ENCODE measurements at regions not wholly inside any gene's neighbourhood (a gene's known extent, or its start where the extent isn't known, plus 50 kb on each side); places are given as distances from the start of the nearest gene placed in this dataset.

DNA sequence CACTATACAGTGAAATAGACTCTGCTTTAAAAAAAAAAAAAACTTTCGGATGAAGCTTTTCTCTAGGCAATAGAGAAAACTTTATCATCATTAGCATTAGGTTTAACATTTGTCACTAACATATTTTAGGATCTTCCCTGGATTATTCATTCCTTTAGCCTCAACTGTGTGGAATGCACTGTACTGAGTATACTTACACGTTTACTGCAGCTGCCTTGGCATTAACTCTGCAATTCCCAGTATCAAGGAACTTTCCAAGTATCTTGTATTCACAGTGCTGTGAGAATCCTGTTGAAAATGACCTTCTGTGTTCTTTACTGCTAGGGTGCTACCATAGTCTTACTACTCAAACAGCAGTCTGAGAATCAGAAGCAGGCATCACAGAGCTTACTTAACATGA lies 328.2 kb upstream of the COL3A1 start:
- no peak for TF ChIP-seq Cebpa-rat (IDR thresholded peaks at IDR 0.05)
- Histone ChIP-seq H3K27me3 (no peaks in the 10 kb centered on the region), H3K4me3 (no peak overlapping the region), H3K9me3 (replicated peaks in 1 of 11) (peaks cover 0 to 4% (median 0%) of the 10 kb centered on the region in 11 experiments; a peak in 1 of 22 replicates), H3K9ac (no peak overlapping the region), H4K20me1 (no peaks in the 10 kb centered on the region), H3K36me3 (no peaks in the 10 kb centered on the region), H3K27ac (no peak overlapping the region), H3K4me1 (no peaks in the 10 kb centered on the region), H3K4me2 (no peak overlapping the region)

DNA sequence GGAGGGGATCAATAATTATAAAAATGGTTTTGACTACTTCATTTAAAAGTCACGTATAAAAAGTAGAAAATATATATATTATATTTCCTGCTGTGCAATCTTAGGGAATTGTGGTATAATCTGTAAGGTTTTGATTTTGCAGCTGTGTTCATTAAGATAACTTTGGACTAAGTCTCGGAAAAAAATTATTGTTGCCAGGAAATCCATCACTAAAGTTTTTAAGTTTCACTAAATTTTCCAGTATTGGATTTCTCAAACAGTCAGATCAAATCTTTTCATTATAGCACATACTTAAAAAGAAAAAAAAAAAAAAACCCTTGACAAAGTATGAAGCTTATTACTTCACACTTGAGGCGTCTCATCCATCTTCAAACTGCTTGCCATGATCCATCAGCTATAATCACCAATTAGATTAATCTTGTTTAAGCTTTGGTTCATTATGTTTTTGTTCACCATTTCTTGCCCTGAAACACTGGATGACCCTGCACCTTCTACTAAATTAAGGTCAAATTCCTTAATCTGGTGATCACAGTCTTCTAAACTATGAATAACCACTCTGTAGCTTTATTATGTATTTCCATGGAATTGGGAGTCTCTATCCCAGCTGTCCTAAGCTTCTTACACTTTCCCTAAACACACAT lies 326.6 kb upstream of the COL3A1 start:
- H3K9me3 ChIP-seq (replicated peaks in 1 of 11): peaks cover 0 to 4% (median 0%) of the 10 kb centered on the region in 11 experiments; a peak in 1 of 22 replicates
- no peaks in the 10 kb centered on the region for H4K20me1 ChIP-seq
- no peaks in the 10 kb centered on the region for H3K4me1 ChIP-seq
- H3K36me3 ChIP-seq: no peaks in the 10 kb centered on the region
- H3K4me2 ChIP-seq: no peak overlapping the region
- H3K4me3 ChIP-seq: no peak overlapping the region
- no peak overlapping the region for H3K9ac ChIP-seq
- H3K27me3 ChIP-seq: no peaks in the 10 kb centered on the region
- no peak for TF ChIP-seq Cebpa-rat (IDR thresholded peaks at IDR 0.05)
- H3K27ac ChIP-seq: no peak overlapping the region

DNA sequence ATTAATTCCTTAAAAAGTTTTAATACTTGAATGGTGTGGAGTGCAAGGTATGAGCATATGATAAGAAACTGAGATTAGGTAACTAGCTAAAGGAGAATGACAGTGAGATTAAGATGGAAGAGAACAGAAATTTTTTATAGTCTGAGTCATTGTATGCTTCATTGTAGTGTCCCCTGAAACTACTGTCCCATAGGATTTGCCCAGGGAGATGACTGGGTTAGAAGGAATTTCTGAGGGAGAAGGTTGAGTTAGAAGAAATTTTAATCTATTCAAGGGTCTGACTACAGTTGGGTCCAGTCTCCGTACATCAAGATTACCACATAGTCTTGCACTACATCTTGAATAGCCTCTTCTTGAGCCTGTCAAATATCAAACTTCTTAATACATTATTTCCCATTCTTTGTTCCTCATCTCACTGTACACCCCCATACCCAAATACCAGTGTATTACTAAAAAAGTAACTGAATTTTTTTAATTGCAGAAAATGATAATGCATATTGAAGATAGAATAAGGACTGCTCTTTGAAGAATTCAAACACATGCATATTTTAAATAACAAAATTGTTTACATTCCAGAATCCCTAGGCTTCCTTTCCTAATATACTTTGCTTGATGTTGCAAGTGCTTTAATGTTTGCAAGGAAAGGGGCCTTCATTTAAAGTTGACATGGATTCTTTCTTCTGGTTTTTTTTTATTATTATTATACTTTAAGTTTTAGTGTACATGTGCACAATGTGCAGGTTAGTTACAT lies 314.3 kb upstream of the COL3A1 start:
- H3K4me1 ChIP-seq: 0 out of 20 replicates have a peak, but pooled peaks cover 0 to 4% (median 0%) of the 10 kb centered on the region in 10 experiments
- no peak for TF ChIP-seq Cebpa-rat (IDR thresholded peaks at IDR 0.05)
- H3K27me3 ChIP-seq: no peaks in the 10 kb centered on the region
- no peaks in the 10 kb centered on the region for H3K36me3 ChIP-seq
- H3K9ac ChIP-seq: no peak overlapping the region
- H3K4me3 ChIP-seq: no peak overlapping the region
- H3K4me2 ChIP-seq: no peak overlapping the region
- no peak overlapping the region for H3K27ac ChIP-seq
- H4K20me1 ChIP-seq: no peaks in the 10 kb centered on the region
- H3K9me3 ChIP-seq (replicated peaks in 1 of 11): no peaks in the 10 kb centered on the region

DNA sequence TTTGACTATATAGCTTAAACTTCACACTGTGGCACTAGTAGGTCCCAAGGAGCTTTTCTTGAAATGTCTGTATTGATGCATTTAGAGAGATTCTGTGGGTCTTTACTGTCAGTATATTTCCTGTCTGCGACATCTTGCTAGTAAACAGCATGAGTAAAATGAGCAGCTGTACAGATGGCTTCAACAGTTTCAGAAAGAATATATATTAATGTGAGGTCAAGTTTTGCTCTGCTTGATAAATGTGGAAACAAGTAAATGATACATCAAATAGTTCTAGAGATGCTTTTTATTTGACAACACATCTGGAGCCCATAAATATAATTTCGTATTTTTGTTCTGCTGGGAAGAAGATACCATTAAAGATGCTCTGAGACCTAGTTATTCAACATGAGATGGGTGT lies 310.9 kb upstream of the COL3A1 start:
- no peaks in the 10 kb centered on the region for H3K9me3 ChIP-seq (replicated peaks in 1 of 11)
- no peak for TF ChIP-seq Cebpa-rat (IDR thresholded peaks at IDR 0.05)
- no peak overlapping the region for H3K9ac ChIP-seq
- no peak overlapping the region for H3K4me3 ChIP-seq
- H4K20me1 ChIP-seq: no peaks in the 10 kb centered on the region
- H3K4me2 ChIP-seq: no peak overlapping the region
- peaks cover 0 to 13% (median 0%) of the 10 kb centered on the region in 10 experiments; a peak in 5 of 20 replicates for H3K4me1 ChIP-seq
- no peak overlapping the region for H3K27ac ChIP-seq
- no peaks in the 10 kb centered on the region for H3K27me3 ChIP-seq
- no peaks in the 10 kb centered on the region for H3K36me3 ChIP-seq

DNA sequence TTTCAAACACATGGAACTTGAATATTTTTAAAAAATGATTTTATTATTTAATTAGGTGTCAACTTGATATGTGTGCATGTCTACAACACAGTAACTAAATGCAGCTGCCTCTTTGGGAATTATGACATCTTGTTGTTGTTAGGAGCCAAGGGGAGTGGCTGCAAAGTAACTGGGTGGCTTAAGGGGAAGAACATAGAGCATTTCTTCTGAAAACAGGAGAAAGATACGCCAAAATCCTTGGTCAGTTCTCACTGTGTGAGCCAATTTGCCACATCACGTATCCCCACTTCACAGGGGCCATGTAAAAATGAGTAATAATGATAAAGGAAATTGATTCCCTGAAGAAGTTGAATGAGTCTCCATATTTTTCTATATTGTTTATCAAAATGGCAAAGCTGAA lies 309.8 kb upstream of the COL3A1 start:
- Histone ChIP-seq H3K9ac (no peak overlapping the region), H3K4me1 (peaks cover 0 to 22% (median 0%) of the 10 kb centered on the region in 10 experiments; a peak in 6 of 20 replicates), H3K9me3 (replicated peaks in 1 of 11) (no peaks in the 10 kb centered on the region), H3K36me3 (no peaks in the 10 kb centered on the region), H3K4me3 (no peak overlapping the region), H4K20me1 (no peaks in the 10 kb centered on the region), H3K4me2 (no peak overlapping the region), H3K27ac (no peak overlapping the region), H3K27me3 (no peaks in the 10 kb centered on the region)
- TF ChIP-seq Cebpa-rat (IDR thresholded peaks at IDR 0.05): no peak

DNA sequence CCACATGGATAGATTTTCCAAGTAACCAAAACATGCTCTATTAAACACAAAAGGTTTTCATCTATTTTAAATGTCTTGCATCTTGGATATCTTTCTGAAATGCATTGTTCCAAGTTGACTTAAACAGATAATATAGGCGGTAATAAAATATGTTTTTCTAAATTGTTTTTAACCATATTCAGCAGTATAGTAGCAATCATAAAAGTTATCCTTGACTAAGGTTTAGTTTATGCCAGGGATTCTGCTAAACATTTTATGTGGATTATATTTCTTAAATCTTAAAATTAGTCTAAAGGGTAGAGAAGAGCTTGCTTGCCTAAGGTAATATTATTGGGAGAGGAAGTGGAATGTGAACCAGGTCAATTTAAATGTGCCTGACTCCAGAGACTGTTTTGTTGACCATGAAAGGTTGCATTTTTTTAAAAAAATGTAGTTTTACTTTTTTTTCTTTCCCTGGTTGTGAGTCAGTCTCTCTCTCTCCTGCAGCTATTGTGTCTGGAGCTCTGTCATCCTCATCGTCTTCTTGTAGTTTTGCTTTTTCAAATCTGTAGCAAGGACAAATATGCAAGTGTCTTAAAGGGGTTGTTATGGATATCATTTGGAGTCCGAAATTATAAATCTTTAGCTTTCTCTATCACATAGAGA lies 309.1 kb upstream of the COL3A1 start:
- Histone ChIP-seq H3K27me3 (no peaks in the 10 kb centered on the region), H3K9me3 (replicated peaks in 1 of 11) (no peaks in the 10 kb centered on the region), H3K4me1 (peaks cover 0 to 22% (median 0%) of the 10 kb centered on the region in 10 experiments; a peak in 6 of 20 replicates), H3K4me2 (no peak overlapping the region), H3K36me3 (no peaks in the 10 kb centered on the region), H3K9ac (no peak overlapping the region), H4K20me1 (no peaks in the 10 kb centered on the region), H3K27ac (no peak overlapping the region), H3K4me3 (no peak overlapping the region)
- TF ChIP-seq Cebpa-rat (IDR thresholded peaks at IDR 0.05): no peak

DNA sequence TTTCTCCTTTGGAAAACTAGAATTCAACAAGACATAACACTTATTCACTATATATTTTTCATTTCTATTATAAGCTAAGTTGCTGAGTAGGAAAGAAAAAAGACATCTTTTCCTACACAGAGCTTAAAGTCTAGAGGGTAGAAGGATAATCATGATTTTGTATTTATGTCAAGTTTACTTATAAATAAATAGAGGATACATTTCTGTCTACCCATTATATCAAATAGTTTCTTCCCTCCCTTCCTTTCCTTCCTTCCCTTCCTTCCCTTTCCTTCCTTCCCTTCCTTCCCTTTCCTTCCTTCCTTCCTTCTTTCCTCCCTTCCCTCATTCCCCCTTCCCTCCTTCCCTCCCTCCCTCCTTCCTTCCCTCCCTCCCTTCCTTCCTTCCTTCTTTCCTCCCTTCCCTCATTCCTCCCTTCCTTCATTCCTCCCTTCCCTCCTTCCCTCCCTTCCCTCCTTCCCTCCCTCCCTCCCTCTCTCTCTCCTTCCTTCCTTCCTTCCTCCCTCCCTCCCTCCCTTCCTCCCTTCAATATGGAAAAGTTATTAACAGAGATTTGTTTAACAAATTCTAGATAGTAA lies 308.4 kb upstream of the COL3A1 start:
- Histone ChIP-seq H3K4me3 (no peak overlapping the region), H3K9ac (no peak overlapping the region), H3K4me1 (peaks cover 0 to 22% (median 0%) of the 10 kb centered on the region in 10 experiments; a peak in 6 of 20 replicates), H3K27me3 (no peaks in the 10 kb centered on the region), H3K36me3 (no peaks in the 10 kb centered on the region), H3K4me2 (no peak overlapping the region), H3K9me3 (replicated peaks in 1 of 11) (no peaks in the 10 kb centered on the region), H3K27ac (no peak overlapping the region), H4K20me1 (no peaks in the 10 kb centered on the region)
- no peak for TF ChIP-seq Cebpa-rat (IDR thresholded peaks at IDR 0.05)

DNA sequence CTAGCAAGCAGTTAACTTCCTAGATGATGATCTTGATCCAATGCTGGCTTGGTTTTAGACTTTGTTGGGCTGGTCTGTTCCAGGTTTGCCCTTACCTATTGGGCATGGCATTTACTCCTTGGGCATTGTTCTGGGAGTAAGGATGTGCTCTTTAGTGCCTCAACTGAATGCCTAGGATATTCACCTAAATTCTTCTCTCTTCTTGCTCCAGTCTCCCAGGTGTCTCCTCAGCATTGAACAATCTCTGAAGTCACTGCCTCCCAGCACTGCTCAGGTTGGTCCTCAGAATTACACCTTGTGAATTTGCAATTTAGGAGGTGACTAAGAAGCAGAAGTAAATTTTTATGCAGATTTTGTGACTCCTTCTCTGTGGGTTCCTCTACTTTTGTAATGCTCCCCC lies 307.7 kb upstream of the COL3A1 start:
- Histone ChIP-seq H3K27ac (no peak overlapping the region), H3K4me1 (peaks cover 0 to 22% (median 0%) of the 10 kb centered on the region in 10 experiments; a peak in 6 of 20 replicates), H3K4me3 (no peak overlapping the region), H3K9me3 (replicated peaks in 1 of 11) (no peaks in the 10 kb centered on the region), H3K4me2 (no peak overlapping the region), H3K27me3 (no peaks in the 10 kb centered on the region), H4K20me1 (no peaks in the 10 kb centered on the region), H3K36me3 (no peaks in the 10 kb centered on the region), H3K9ac (no peak overlapping the region)
- no peak for TF ChIP-seq Cebpa-rat (IDR thresholded peaks at IDR 0.05)

DNA sequence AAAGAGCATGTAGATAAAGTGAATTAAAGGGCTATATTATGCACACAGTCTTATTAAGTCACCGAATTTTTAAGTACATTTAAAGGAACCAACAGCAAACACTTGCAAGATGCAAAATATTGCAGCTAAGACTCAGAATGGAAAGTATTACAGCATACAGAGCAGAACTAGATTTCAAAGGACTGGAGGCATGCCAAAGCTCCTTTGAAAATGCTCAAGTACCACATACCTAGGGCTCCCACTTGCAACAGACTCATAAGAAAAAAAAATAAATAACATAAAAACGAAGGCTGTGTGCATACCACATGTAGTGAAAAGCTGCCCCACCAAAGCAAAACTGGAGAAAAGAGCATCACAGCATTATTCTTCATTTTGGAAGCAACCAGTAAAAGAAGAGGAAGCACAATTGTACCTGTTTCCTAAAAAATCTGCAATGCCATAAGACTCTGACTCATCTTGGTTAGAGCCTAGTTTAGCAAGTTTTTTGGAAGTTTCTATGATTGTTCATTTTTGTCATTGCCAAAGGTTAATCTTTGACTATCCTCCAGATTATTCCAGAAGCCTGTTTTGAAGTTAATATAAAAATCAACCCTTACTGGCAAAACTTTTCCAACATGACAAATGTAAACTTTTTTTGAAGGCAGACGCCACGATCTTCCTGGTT lies 306.0 kb upstream of the COL3A1 start:
- Histone ChIP-seq H3K36me3 (no peaks in the 10 kb centered on the region), H3K4me2 (peak overlapping the region in 2 of 11 experiments; percentile 63 to 72; a peak in 5 of 22 replicates), H3K9ac (no peak overlapping the region), H3K27ac (peak overlapping the region in 3 of 11 experiments; percentile 20 to 47 (median 41); a peak in 3 of 22 replicates), H3K4me1 (peaks cover 0 to 22% (median 0%) of the 10 kb centered on the region in 10 experiments; a peak in 6 of 20 replicates), H3K27me3 (no peaks in the 10 kb centered on the region), H4K20me1 (no peaks in the 10 kb centered on the region), H3K9me3 (replicated peaks in 1 of 11) (no peaks in the 10 kb centered on the region), H3K4me3 (no peak overlapping the region)
- no peak for TF ChIP-seq Cebpa-rat (IDR thresholded peaks at IDR 0.05)

Data from BLaER1 treated with 17β-estradiol and CSF1 and Interleukin-3, amounts not matched to agents 10 nM and 100 nM (cell line).